GM19455 (cell line): ENCODE measurements at regions not wholly inside any gene's neighbourhood (a gene's known extent, or its start where the extent isn't known, plus 50 kb on each side); places are given as distances from the start of the nearest gene placed in this dataset.

Source experiments
- ATAC-seq: cut with Tn5 transposase; IDR thresholded peaks from one replicate; pipeline ENCODE4 v1.9.1; 2021; ENCODE audit not compliant: unreplicated experiment

DNA sequence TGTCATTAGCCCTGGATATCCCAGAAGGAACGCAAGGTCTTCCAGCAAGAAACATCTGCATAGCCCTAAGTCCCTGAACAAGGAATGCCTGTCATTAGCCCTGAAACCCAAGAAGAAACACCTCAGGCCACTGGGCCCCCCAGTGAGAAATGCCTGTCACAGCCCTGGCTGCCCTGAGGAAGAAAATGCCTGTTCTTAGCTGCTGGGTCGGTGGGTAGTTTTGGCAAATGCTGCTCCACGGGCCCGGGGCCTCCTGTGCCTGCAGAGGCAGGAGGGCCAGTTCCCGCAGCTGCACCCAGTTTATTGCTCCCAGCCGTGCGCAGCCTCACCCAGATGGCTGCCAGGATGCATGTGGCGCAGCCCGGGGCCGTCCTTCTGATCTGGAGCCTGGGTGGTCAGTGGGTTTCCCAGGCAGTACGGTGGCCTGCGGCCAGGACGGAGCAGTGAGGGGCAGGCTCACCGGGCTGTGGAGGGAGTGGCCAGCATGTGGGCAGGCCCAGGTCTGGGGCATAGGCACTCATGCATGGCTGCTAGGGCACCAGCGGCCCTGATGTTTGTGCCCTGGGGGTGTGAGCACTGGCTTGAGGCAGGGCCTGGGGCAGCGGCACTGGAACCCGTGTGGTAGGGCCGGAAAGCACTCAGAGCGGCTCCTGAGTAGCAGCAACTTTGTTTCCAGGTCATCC lies 219.0 kb downstream of the ERMARD start:
- no peak for ATAC-seq

DNA sequence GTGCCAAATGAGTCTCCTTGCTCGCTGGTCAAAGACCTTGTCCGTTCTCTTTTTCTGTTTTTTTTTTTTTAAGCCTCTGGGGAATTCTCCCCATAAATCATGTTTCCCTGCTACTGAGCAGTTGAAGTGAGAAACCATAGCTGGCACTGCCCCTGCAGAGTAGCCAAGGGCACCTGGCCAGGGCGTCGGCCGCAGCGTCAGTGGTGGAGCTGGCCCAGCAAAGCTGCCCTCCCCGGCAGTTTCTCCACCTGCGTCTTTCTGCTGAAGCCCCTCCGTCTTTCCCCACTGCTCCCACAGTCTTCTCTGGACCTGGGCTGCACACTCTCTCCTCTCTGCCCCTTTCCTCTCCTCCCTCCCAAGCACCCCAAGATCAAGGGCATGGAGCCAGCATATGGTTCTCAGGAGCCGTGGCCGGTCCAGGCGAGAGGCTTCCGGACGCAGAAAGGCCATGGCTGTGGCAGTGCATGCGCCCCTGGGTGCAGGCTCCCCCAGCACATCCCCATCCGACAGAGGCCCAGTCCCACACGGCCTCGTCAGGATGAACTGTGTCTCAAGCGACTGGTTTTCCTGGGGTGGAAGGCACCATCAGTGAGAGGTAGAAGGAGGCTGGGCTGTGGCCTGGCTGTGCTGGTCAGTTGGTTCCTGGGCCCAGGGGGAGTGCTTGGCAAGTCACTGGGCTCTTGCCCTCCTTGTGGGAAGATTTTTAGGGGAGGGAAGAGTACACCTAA lies 218.1 kb downstream of the ERMARD start:
- no peak for ATAC-seq

GRCh38 chr6:169968541-169969270 lies 217.3 kb downstream of the ERMARD start:
- no peak for ATAC-seq

GRCh38 chr6:169967687-169968086 lies 216.3 kb downstream of the ERMARD start:
- ATAC-seq: no peak

DNA sequence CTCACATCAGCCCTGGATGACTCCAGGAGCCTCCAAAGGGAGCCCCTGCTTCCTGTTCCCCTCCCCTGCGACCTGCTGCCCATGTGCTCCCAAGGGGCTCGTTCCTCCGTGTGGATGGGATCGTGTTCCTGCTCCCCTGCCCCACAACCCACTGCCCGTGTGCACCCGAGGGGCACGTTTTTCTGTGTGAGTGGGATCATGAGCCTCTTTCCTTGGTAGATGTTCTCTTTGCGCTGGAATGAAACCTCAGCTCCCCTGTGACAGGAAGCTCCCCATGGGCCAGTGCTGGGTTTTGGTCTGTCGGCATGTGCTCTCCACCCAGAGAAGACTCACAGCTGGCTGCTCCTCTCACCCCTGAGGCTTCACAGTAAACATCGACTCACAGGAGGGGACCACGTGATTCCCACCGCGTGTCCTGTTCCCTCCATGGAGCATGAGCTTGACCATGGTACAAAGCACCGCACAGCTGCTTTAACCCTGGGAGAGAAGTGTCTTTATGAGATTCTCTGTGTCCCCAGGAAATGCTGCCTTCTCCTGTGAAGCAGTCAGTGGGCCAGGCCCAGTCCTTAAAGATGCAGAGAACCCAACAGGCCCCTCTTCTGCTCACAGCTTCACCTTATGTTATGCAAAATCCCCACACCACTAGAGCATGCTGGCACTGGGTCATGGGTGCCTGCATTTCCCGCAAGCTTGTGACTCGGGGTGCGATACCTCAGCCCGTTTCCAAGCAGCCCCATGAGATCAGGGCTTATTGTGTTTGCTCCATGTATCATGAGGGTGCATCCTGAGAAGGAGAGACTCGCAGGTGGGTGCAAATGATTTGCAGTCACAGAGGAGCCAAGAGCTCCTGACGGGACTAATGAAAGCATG lies 215.1 kb downstream of the ERMARD start:
- no peak for ATAC-seq

DNA sequence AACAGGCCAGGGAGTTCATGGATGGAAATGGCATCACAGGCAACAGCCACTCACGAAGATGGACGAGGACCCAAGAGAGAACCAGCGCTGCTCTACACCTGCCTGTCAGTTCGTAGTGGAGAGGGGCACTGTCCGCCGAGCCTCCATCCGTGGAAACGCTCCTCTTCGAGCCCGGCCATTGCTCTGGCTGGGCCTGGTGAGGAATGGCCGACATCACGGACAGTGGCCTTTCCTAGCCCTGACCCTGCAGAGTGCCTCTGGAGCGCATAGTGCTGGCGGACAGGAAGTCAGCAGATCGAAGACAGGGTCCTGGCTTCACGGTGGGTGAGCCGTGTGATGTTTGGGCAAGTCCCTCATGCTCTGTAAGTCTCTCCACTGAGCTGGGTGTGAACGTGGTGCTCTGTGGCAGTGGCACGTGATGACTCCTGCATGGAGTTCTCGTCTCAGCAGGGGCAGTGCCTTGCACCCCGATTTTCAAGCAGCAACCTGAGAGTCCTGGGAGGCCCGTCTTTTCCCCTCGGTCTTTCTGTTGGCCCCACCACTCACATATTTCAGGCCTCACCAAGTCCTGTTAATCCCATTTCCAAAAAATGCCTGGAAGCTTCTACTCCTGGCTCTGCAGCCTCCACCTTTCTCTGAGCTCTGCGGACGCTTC lies 214.4 kb downstream of the ERMARD start:
- no peak for ATAC-seq

GRCh38 chr6:169965239-169965638 lies 213.8 kb downstream of the ERMARD start:
- no peak for ATAC-seq

DNA sequence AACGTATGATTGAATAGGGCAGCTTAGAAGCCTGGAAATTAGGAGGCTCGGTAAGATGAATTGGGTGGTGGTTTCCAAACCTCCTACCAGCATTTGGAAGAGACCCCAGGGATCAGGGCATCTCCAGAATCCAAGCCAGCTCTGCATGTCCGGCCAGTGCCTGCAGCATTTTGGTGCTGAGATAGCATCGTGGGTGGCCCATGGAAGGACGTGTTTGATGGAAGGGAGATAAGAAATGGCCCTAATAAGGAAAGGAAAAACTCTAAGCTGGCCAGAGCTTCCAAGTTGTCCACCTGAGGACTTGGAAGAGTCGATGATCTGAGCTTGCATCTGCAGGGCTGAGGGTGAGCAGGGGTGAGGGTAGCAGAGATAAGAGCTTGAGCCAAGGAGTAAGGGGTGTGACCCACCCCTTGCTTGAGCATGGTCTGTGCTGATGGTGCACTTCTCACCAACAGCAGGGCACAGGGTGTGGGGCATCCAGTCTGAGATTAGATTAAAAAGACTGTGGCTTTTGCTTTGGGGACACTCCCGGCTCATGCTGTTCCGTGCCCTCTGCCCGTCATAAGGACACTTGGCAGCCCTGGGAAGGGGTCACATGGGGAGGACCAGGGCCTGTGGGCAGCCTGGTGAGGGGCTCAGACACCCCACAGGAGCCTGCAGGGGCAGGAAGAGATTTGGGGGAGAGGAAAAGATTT lies 213.2 kb downstream of the ERMARD start:
- ATAC-seq: no peak

DNA sequence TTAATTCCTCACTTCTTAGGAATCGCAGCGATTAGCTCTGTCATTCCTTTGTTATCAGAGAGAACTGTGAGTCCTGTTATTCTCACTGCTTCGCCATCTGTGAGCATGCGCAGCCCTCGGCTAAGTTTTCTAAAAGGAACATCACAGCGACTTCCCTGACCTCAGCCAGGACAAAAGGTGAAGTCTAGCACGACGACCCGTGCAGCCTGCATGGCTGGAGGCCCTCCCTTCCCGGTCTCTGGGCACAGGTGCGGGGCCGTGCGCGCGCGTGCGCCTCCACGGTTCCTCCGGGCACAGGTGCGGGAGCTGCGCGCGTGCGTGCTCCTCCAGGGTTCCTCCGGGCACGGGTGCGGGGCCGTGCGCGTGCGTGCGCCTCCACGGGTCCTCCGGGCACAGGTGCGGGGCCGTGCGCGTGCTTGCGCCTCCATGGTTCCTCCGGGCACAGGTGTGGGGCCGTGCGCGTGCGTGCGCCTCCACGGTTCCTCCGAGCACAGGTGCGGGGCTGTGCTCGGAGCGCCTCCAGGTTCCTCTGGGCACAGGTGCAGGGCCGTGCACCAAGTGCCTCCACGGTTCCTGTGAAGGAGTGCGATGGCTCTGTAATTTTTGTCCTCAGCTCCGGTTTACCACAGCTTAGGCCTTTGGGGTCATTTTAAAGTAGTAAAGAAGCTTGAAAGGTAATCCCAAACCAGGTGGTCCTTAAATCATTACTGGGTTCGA lies 212.3 kb downstream of the ERMARD start:
- ATAC-seq: no peak

DNA sequence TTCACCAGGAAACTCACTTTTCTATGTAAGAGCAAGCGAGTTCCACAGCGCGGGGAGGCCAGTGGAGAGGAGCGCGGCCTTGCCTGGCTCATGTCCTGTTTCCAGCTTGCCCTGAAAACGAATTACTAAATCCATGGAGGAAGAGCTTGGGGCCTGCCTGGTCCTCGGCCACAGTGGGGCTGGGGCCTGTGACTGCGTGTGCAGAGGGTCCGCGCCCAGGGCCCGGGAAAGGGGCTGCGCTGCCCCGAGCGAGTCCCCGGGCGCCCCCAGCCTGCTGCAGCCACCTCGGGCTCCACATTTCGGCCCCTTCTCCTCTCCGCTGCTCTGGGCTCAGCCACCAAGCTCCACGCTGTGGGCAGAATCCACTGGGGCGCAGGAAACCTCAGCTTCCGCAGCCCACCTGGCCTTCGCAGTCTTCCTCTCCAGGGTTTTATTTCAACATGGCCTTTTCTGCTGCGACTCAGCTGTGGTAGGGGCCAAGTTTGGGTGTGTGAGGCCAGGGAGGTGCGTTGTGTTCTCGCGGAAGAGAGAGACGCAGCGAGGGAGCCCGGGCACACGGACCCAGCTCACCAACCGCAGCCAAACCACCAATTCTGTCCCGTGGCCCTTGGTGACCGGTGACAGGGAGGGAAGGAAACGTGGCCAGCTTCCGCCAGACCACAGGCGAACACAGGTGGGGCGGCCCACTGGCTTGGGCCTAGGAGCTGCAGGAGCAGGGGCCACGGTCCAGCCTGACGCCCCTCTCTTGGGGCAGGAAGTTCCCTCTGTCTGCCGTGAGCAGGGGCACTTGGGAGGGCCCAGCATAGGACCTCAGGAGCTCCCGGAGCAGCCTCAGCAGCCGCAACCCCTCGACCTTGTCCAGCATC lies 211.4 kb downstream of the ERMARD start:
- ATAC-seq: no peak

GRCh38 chr6:169961772-169962561 lies 210.5 kb downstream of the ERMARD start:
- ATAC-seq: no peak

GRCh38 chr6:169960886-169961611 lies 209.6 kb downstream of the ERMARD start:
- ATAC-seq: no peak

DNA sequence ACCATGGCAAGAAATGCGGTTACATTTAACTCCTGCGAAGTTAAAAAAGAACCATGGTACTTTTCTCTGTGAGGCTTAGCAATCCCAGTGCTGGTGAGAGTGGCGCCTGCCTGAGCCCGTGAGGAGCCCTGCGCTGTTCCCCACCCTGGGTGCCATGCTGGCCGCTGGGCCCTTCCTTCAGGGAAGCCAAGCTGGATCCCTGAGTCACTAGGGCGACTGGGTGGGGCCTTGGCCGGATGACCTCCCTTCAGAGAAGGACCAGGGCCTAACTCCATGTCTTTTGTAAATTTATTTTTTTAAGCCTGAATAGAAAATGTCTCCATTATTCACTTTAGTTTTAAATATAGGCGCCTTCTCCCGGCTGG lies 209.1 kb downstream of the ERMARD start:
- no peak for ATAC-seq

DNA sequence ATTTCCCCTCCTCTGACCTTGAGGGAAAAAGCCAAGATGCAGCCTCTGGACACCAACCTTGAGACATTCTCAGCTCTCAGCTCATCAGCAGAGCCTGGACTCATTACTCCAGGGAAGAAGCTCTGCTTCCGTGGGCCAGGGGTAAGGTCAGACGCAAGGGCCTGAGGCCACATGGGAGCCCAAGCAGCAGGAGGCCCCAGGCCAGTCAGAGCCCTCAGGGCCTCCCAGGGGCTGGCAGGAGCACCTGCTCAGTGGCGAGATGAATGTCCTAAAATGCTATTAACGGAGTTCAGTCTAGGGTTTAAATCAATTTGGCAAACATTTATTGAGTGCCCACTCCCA lies 208.6 kb downstream of the ERMARD start:
- ATAC-seq: no peak

DNA sequence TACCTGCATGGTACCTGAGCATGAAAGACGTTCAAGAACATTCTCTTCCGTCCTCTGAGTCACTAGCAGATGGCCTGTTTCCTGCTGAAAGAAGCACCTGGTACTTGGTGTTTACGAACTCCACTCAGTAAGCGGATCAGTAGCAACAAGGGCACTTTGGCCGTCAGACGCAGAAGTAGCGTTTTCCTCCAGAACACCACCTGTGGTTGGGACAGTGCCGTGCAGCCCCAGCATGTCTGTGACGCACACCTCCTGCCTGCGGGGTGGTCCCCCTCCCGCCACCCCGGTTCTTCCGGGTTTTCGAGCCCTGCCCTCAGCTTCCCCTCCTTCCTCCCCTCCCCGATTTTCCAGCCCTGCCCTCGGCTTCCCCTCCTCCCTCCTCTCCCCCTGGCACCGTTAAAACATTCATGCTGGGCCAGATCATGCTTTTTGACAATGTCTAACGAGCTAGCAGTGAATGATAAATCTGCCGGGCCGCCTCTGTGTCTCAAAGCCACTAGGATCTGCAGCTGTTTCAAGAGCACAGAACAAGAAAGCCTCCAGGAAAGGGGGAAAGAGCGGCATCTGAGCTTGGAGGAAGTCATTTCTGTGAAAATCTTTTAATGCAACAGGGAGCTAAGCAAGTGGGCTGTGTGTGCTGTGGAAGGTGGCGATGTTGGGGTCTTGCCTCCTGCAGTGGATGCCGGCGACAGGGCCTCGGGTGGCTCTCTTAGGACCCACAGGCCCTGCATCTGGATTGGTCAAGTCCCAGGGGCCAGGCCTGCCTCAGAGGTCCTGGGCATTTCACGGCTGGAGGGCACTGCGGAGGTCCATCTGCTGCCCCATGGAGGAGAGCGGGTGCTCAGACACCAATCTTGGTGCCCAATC lies 207.9 kb downstream of the ERMARD start:
- ATAC-seq: no peak

DNA sequence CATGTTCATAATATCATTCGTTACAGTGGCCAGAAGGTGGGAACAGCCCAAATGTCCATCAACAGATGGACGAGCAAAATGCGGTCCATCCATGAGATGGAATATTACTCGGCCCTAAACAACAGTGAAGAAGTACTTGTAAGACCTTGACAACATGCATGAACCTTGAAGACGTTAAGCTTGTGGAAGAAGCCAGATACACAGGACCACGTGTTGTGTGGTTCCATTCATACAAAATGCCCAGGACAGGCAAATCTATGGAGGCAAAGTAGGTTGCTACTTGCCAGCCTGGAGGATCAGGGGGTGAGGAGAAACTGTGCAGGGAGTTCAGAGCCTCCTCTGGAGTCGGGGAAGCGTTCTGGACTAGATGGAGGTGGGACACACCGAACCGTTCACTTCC lies 207.1 kb downstream of the ERMARD start:
- no peak for ATAC-seq
